H1 (cell line): ENCODE measurements at regions not wholly inside any gene's neighbourhood (a gene's known extent, or its start where the extent isn't known, plus 50 kb on each side); places are given as distances from the start of the nearest gene placed in this dataset.

ENCODE experiments used
- CTCF ChIA-PET: fragments of 300-600 bp; sonication (Branson Sonifier 250); formaldehyde crosslinking; loops from one replicate; lab custom pipeline; 2021; ENCODE audit not compliant: partially characterized antibody; lab: Charles Lee
- POLR2A ChIA-PET: fragments of 300-600 bp; sonication (Branson Sonifier 250); formaldehyde crosslinking; loops from one replicate; lab custom pipeline; 2021; ENCODE audit warnings: inconsistent platforms; ENCODE audit not compliant: partially characterized antibody; lab: Charles Lee
- DNase-seq, 2 experiments: peaks; one replicate each; pipeline versions ENCODE4 v3.0.0 to v3.0.0-alpha.2; 2010 to 2022; ENCODE audit warnings: low spot score in 2 of 2, low read depth in 1 of 2, mixed read lengths in 1 of 2
- FAIRE-seq: peaks from 2 replicates; lab custom pipeline; 2011; peaks lifted over from hg19 to GRCh38; lab: Jason Lieb, UNC
- H2AFZ ChIP-seq: 2 replicates; pipeline ENCODE4 v1.8.1; 2012; ENCODE audit warnings: low read length, inconsistent platforms
- H2AK5ac ChIP-seq: 2 replicates; pipeline ENCODE4 v1.6.1; 2013; ENCODE audit warnings: low read depth, low read length
- H2BK120ac ChIP-seq: replicated peaks from 2 replicates; pipeline ENCODE3; 2013; ENCODE audit warnings: low read depth, low read length, inconsistent platforms
- H2BK12ac ChIP-seq: 2 replicates; pipeline ENCODE4 v1.6.1; 2013; ENCODE audit warnings: low read depth, low read length
- H2BK15ac ChIP-seq: 2 replicates; pipeline ENCODE4 v1.6.1; 2013; ENCODE audit warnings: low read length
- H2BK20ac ChIP-seq: 2 replicates; pipeline ENCODE4 v1.6.1; 2013; ENCODE audit warnings: low read length
- H2BK5ac ChIP-seq: 2 replicates; pipeline ENCODE4 v1.6.1; 2013; ENCODE audit warnings: low read depth, low read length
- H3K14ac ChIP-seq: 2 replicates; pipeline ENCODE4 v1.6.1; 2013; ENCODE audit warnings: inconsistent platforms; ENCODE audit not compliant: insufficient read length
- H3K18ac ChIP-seq: 2 replicates; pipeline ENCODE4 v1.6.1; 2013; ENCODE audit warnings: low read length; ENCODE audit errors: extremely low read depth
- H3K23ac ChIP-seq: 2 replicates; pipeline ENCODE4 v1.6.1; 2013; ENCODE audit warnings: inconsistent platforms; ENCODE audit not compliant: insufficient read length
- H3K23me2 ChIP-seq: 2 replicates; pipeline ENCODE4 v1.6.1; 2013; ENCODE audit warnings: low read depth, low read length
- H3K27ac ChIP-seq: 2 replicates; pipeline ENCODE4 v1.6.1; 2011; ENCODE audit warnings: low read depth, low read length, inconsistent platforms
- H3K27me3 ChIP-seq, 4 experiments: replicated peaks in 1 of 4; 1 replicate in 1 of 4; 2 replicates in 3 of 4; pipeline versions ENCODE4 v1.6.1 to v1.8.1; 2011 to 2013; ENCODE audit warnings: low read length in 3 of 4, mild to moderate bottlenecking in 3 of 4, inconsistent platforms in 2 of 4, mixed read lengths in 2 of 4, moderate library complexity in 1 of 4; ENCODE audit not compliant: control insufficient read depth in 3 of 4, insufficient read depth in 3 of 4; ENCODE audit errors: extremely low read depth in 1 of 4
- H3K36me3 ChIP-seq, 4 experiments: 2 replicates each; pipeline versions ENCODE4 v1.6.1 to v1.8.1; 2011 to 2013; ENCODE audit warnings: mild to moderate bottlenecking in 4 of 4, low read length in 3 of 4, moderate library complexity in 2 of 4, control low read depth in 1 of 4, inconsistent platforms in 1 of 4; ENCODE audit not compliant: insufficient read depth in 4 of 4, control insufficient read depth in 2 of 4
- H3K4ac ChIP-seq: replicated peaks from 2 replicates; pipeline ENCODE3; 2013; ENCODE audit warnings: low read length, low read depth, mixed read lengths, inconsistent platforms; ENCODE audit not compliant: insufficient read length
- H3K4me1 ChIP-seq, 4 experiments: replicated peaks in 1 of 4; 1 replicate in 1 of 4; 2 replicates in 3 of 4; pipeline versions ENCODE4 v1.6.1 to v1.8.1; 2011 to 2013; ENCODE audit warnings: low read length in 3 of 4, inconsistent platforms in 2 of 4, mixed read lengths in 1 of 4; ENCODE audit not compliant: insufficient read depth in 4 of 4, control insufficient read depth in 3 of 4
- H3K4me2 ChIP-seq, 2 experiments: 2 replicates each; pipeline versions ENCODE4 v1.6.1 to v1.8.1; 2011 to 2013; ENCODE audit warnings: low read depth in 2 of 2, low read length in 2 of 2, control low read depth in 1 of 2, inconsistent platforms in 1 of 2, mild to moderate bottlenecking in 1 of 2; ENCODE audit not compliant: insufficient read depth in 1 of 2
- H3K4me3 ChIP-seq, 4 experiments: fragments of 200-600, 300-600 bp in 1 of 4; sonication (generic), shearing (Covaris generic), sonication (Bioruptor Twin) in 1 of 4; 2 replicates each; pipeline versions ENCODE4 v1.5.1 to v1.8.1; 2011 to 2016; ENCODE audit warnings: low read length in 4 of 4, low read depth in 3 of 4, control low read depth in 2 of 4, inconsistent platforms in 2 of 4, mild to moderate bottlenecking in 2 of 4, mixed read lengths in 1 of 4, moderate library complexity in 1 of 4; ENCODE audit not compliant: insufficient read depth in 2 of 4; ENCODE audit errors: extremely low read depth in 1 of 4
- H3K56ac ChIP-seq: replicated peaks from 2 replicates; pipeline ENCODE3; 2013; ENCODE audit warnings: low read depth, mild to moderate bottlenecking, mixed read lengths, low read length, inconsistent platforms; ENCODE audit not compliant: insufficient read length
- H3K79me1 ChIP-seq: 2 replicates; pipeline ENCODE4 v1.6.1; 2013; ENCODE audit warnings: low read depth, low read length, control low read depth
- H3K79me2 ChIP-seq, 2 experiments: 2 replicates each; pipeline versions ENCODE4 v1.6.1 to v1.8.1; 2012 to 2013; ENCODE audit warnings: low read length in 2 of 2, mild to moderate bottlenecking in 2 of 2, inconsistent platforms in 1 of 2; ENCODE audit not compliant: insufficient read depth in 2 of 2, control insufficient read depth in 1 of 2
- H3K9ac ChIP-seq, 4 experiments: replicated peaks in 1 of 4; 1 replicate in 1 of 4; 2 replicates in 3 of 4; pipeline versions ENCODE4 v1.6.1 to v1.8.1; 2011 to 2013; ENCODE audit warnings: low read depth in 3 of 4, low read length in 3 of 4, control low read depth in 2 of 4, mild to moderate bottlenecking in 2 of 4, moderate library complexity in 2 of 4, inconsistent platforms in 1 of 4; ENCODE audit errors: extremely low read depth in 1 of 4
- H3K9me3 ChIP-seq, 2 experiments: 2 replicates each; pipeline versions ENCODE4 v1.6.1 to v1.8.1; 2012 to 2013; ENCODE audit warnings: mild to moderate bottlenecking in 2 of 2, moderate library complexity in 2 of 2, control low read depth in 1 of 2, inconsistent platforms in 1 of 2, low read depth in 1 of 2, low read length in 1 of 2, mixed read lengths in 1 of 2; ENCODE audit not compliant: insufficient read depth in 2 of 2
- H4K20me1 ChIP-seq, 2 experiments: replicated peaks in 1 of 2; 2 replicates each; pipeline versions ENCODE3 to v1.8.1; 2011 to 2013; ENCODE audit warnings: inconsistent platforms in 2 of 2, low read length in 2 of 2, mild to moderate bottlenecking in 1 of 2; ENCODE audit not compliant: insufficient read depth in 2 of 2, control insufficient read depth in 1 of 2
- H4K5ac ChIP-seq: 2 replicates; pipeline ENCODE4 v1.6.1; 2013; ENCODE audit warnings: low read length, low read depth, mixed read lengths, inconsistent platforms; ENCODE audit not compliant: insufficient read length
- H4K8ac ChIP-seq: 2 replicates; pipeline ENCODE4 v1.8.0; 2013; ENCODE audit warnings: mild to moderate bottlenecking, moderate library complexity, low read length, inconsistent platforms; ENCODE audit not compliant: insufficient read depth; ENCODE audit errors: extremely low read depth
- H4K91ac ChIP-seq: replicated peaks from 2 replicates; pipeline ENCODE3; 2013; ENCODE audit warnings: low read length, mixed read lengths, inconsistent platforms; ENCODE audit not compliant: insufficient read length
- ASH2L ChIP-seq: fragments of 200-600, 300-600 bp; sonication (generic); IDR thresholded peaks from one replicate; pipeline ENCODE4 v1.7.1; 2017; ENCODE audit warnings: low read length
- BACH1 ChIP-seq: IDR thresholded peaks from 2 replicates; pipeline ENCODE4 v1.6.1; 2012; ENCODE audit warnings: low read length, improper control_type of control experiment
- BRCA1 ChIP-seq: IDR thresholded peaks from 2 replicates; pipeline ENCODE4 v1.6.1; 2012; ENCODE audit warnings: low read depth, low read length, improper control_type of control experiment
- CBX5 ChIP-seq: fragments of 300-800, 300-1000 bp; sonication (generic); IDR thresholded peaks from 2 replicates; pipeline ENCODE4 v1.7.1; 2016; ENCODE audit warnings: antibody characterized with exemption, low read length, low read depth
- EP300 ChIP-seq, 2 experiments: IDR thresholded peaks; 1 replicate in 1 of 2; 2 replicates in 1 of 2; pipeline ENCODE4 v1.6.1; 2011 to 2012; ENCODE audit warnings: low read depth in 2 of 2, low read length in 2 of 2, mild to moderate bottlenecking in 2 of 2, borderline replicate concordance in 1 of 2, inconsistent platforms in 1 of 2, moderate library complexity in 1 of 2
- HDAC2 ChIP-seq, 2 experiments: fragments of 300-600 bp in 1 of 2; sonication (generic) in 1 of 2; IDR thresholded peaks; 2 replicates each; pipeline ENCODE4 v1.6.1; 2011 to 2012; ENCODE audit warnings: low read depth in 2 of 2, low read length in 2 of 2, mild to moderate bottlenecking in 2 of 2, moderate library complexity in 2 of 2, borderline replicate concordance in 1 of 2, inconsistent platforms in 1 of 2
- JUND ChIP-seq: IDR thresholded peaks from 2 replicates; pipeline ENCODE4 v1.6.1; 2011; ENCODE audit warnings: mild to moderate bottlenecking, improper control_type of control experiment, low read length
- MAX ChIP-seq: IDR thresholded peaks from 2 replicates; pipeline ENCODE4 v1.6.1; 2012; ENCODE audit warnings: inconsistent platforms
- PHF8 ChIP-seq: fragments of 200-600 bp; sonication (generic); conservative IDR thresholded peaks from 2 replicates; pipeline ENCODE4 v1.7.1; 2012; ENCODE audit warnings: low read depth, mild to moderate bottlenecking, inconsistent platforms, low read length, moderate library complexity
- POLR2AphosphoS5 ChIP-seq: IDR thresholded peaks from 2 replicates; pipeline ENCODE4 v1.6.1; 2011; ENCODE audit warnings: low read depth, low read length
- RBBP5 ChIP-seq: IDR thresholded peaks from 2 replicates; pipeline ENCODE4 v1.7.1; 2012; ENCODE audit warnings: low read depth, mild to moderate bottlenecking, inconsistent platforms, low read length, moderate library complexity, borderline replicate concordance
- RFX5 ChIP-seq: IDR thresholded peaks from 2 replicates; pipeline ENCODE4 v1.6.1; 2011; ENCODE audit warnings: low read depth, low read length, improper control_type of control experiment, borderline replicate concordance
- RXRA ChIP-seq: IDR thresholded peaks from 2 replicates; pipeline ENCODE4 v1.6.1; 2011; ENCODE audit warnings: low read depth, mild to moderate bottlenecking, low read length, moderate library complexity; ENCODE audit not compliant: insufficient read depth
- SP1 ChIP-seq: IDR thresholded peaks from 2 replicates; pipeline ENCODE4 v1.6.1; 2011; ENCODE audit warnings: low read depth, low read length
- WGBS, 2 experiments: shearing (Covaris generic) in 1 of 2; methylation state at CpG; one replicate each; pipeline versions ENCODE4 v1.1.6 to v1.1.7; 2013 to 2015; ENCODE audit warnings: low lambda C conversion rate in 2 of 2, mixed read lengths in 2 of 2, inconsistent platforms in 1 of 2, low coverage in 1 of 2, missing lambda C conversion rate in 1 of 2; ENCODE audit not compliant: insufficient replicate concordance in 2 of 2, insufficient coverage in 1 of 2, insufficient read length in 1 of 2; ENCODE audit errors: extremely low coverage in 1 of 2, missing lambda C conversion rate in 1 of 2; 5-methylcytosine and 5-hydroxymethylcytosine counted together

GRCh38 chr20:55565096-55565773 lies 440.1 kb downstream of the CBLN4 start:
- 82% methylated on average over 5 of the region's 5 CpGs; no CpG with 5 or more reads in 1 of the 2 experiments for WGBS, 2 experiments
- Histone ChIP-seq H3K79me2 (no peaks in the 10 kb centered on the region), H3K27me3 (no peaks in the 10 kb centered on the region), H3K18ac (no peak overlapping the region), H2BK20ac (no peak overlapping the region), H3K9me3 (no peaks in the 10 kb centered on the region; a peak in 1 of 4 replicates), H2AK5ac (no peak overlapping the region), H2BK120ac (no peak overlapping the region), H3K79me1 (no peaks in the 10 kb centered on the region), H3K14ac (no peak overlapping the region), H3K4me3 (no peak overlapping the region), H3K4ac (no peak overlapping the region), H3K56ac (no peak overlapping the region), H4K91ac (no peak overlapping the region), H4K8ac (no peak overlapping the region), H2BK12ac (no peak overlapping the region), H2BK15ac (no peak overlapping the region), H3K4me2 (no peak overlapping the region), H3K23ac (no peak overlapping the region), H3K9ac (no peak overlapping the region), H4K20me1 (no peaks in the 10 kb centered on the region), H2AFZ (no peak overlapping the region), H3K27ac (no peak overlapping the region), H4K5ac (no peak overlapping the region), H2BK5ac (no peak overlapping the region), H3K4me1 (no peaks in the 10 kb centered on the region), H3K36me3 (no peaks in the 10 kb centered on the region), H3K23me2 (no peaks in the 10 kb centered on the region)
- POLR2A ChIA-PET = no interaction called here
- FAIRE-seq (no peak), DNase-seq (no peak)
- CTCF ChIA-PET = no interaction called here
- TF ChIP-seq CBX5 = no peak
- no peak for TF ChIP-seq EP300 (IDR thresholded peaks at IDR 0.05; ENCODE audit: borderline replicate concordance in 1 of 2, low read depth in 2 of 2, low read length in 2 of 2)
- no peak for TF ChIP-seq POLR2AphosphoS5
- TF ChIP-seq ASH2L = no peak
- no peak for TF ChIP-seq BACH1
- no peak for TF ChIP-seq HDAC2 (IDR thresholded peaks at IDR 0.05; ENCODE audit: borderline replicate concordance in 1 of 2, low read depth in 2 of 2, low read length in 2 of 2)
- TF ChIP-seq SP1 = no peak
- no peak for TF ChIP-seq JUND
- no peak for TF ChIP-seq BRCA1
- TF ChIP-seq RBBP5 = no peak
- TF ChIP-seq MAX = no peak
- TF ChIP-seq RXRA = no peak
- TF ChIP-seq RFX5 = no peak
- TF ChIP-seq PHF8 = no peak
